ENCODE measurements at regions not wholly inside any gene's neighbourhood (a gene's known extent, or its start where the extent isn't known, plus 50 kb on each side); places are given as distances from the start of the nearest gene placed in this dataset.
"Not testable (repeated sequence)": the region's sequence is repeated elsewhere in the genome, so short reads cannot be mapped to it uniquely, and the experiment has no call there.

DNA sequence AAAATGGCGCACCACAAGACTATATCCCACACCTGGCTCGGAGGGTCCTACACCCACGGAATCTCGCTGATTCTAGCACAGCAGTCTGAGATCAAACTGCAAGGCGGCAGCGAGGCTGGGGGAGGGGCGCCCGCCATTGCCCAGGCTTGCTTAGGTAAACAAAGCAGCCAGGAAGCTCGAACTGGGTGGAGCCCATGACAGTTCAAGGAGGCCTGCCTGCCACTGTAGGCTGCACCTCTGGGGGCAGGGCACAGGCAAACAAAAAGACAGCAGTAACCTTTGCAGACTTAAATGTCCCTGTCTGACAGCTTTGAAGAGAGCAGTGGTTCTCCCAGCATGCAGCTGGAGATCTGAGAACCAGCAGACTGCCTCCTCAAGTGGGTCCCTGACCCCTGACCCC, 894.3 kb upstream of the FBXO33 start:
- DNase-seq; H3K27ac ChIP-seq (ENCODE audit: low read depth in 1 of 3, low read length in 2 of 3); FAIRE-seq; H3K4me3 ChIP-seq (ENCODE audit: low read depth in 1 of 3, low read length in 3 of 3); H3K9me3 ChIP-seq (ENCODE audit: control insufficient read depth in 2 of 2, insufficient read depth in 1 of 2, low read depth in 1 of 2, low read length in 1 of 2); H3K27me3 ChIP-seq (ENCODE audit: control insufficient read depth in 3 of 3, insufficient read depth in 3 of 3, low read length in 3 of 3); H3K36me3 ChIP-seq (ENCODE audit: control insufficient read depth in 3 of 3, insufficient read depth in 2 of 3, low read depth in 1 of 3, low read length in 3 of 3); H3K4me1 ChIP-seq (ENCODE audit: control insufficient read depth in 3 of 3, insufficient read depth in 2 of 3, low read depth in 1 of 3, low read length in 2 of 3): not testable (repeated sequence)
- 80 to 86% (median 81%) methylated on average over 9 of the region's 9 CpGs for WGBS, 3 donors

DNA sequence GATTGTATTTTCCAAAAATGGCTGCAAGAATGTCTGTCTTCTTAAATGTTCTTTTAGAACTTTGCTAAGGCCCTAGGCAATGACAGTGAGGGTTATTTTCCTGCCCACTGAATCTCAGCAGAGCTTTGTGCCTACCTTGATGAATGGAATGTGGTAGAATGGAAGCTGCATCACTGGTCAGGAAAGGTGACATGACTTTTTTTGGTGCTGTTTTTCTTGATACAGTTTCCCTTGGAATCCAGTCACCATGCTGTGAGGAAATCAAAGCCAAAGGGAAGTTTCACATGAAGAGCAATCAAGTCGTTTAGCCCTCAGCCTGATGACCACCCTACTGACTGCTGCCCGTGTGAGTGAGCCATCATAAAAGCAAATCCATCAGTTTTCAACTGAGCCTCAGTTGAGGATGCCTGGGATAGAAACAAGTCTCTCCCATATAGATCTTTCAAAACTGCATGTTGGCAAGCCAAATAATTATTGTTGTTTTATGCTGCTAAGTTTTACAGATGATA, 886.0 kb upstream of the FBXO33 start:
- Histone ChIP-seq H3K4me1 (ENCODE audit: control insufficient read depth in 3 of 3, insufficient read depth in 2 of 3, low read depth in 1 of 3, low read length in 2 of 3) (no peaks in the 10 kb centered on the region), H3K27me3 (ENCODE audit: control insufficient read depth in 3 of 3, insufficient read depth in 3 of 3, low read length in 3 of 3) (no peaks in the 10 kb centered on the region), H3K27ac (ENCODE audit: low read depth in 1 of 3, low read length in 2 of 3) (no peak overlapping the region), H3K9me3 (ENCODE audit: control insufficient read depth in 2 of 2, insufficient read depth in 1 of 2, low read depth in 1 of 2, low read length in 1 of 2) (no peaks in the 10 kb centered on the region), H3K4me3 (ENCODE audit: low read depth in 1 of 3, low read length in 3 of 3) (no peak overlapping the region), H3K36me3 (ENCODE audit: control insufficient read depth in 3 of 3, insufficient read depth in 2 of 3, low read depth in 1 of 3, low read length in 3 of 3) (no peaks in the 10 kb centered on the region)
- FAIRE-seq (no peak), DNase-seq (no peak)
- 23 to 45% (median 38%) methylated on average over 2 of the region's 2 CpGs for WGBS, 3 donors

DNA sequence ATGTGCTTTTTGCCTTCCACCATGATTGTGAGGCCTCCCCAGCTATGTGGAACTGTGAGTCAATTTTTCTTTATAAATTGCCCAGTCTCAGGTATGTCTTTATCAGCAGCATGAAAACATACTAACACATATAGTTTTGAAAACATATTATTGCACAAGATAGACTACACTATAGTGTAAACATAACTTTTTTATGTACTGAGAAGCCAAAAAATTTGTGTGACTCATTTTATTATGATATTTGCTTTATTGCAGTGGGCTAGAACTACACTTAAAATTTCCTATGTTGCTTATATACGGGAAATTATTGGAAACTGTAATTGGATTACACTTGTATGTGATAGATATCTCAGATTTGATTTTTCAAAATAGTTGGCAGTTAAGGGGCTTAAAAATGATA, 885.5 kb upstream of the FBXO33 start:
- FAIRE-seq: no peak
- 84 to 88% (median 88%) methylated on average over 1 of the region's 1 CpG for WGBS, 3 donors
- Histone ChIP-seq H3K4me3 (ENCODE audit: low read depth in 1 of 3, low read length in 3 of 3) (no peak overlapping the region), H3K27me3 (ENCODE audit: control insufficient read depth in 3 of 3, insufficient read depth in 3 of 3, low read length in 3 of 3) (no peaks in the 10 kb centered on the region), H3K4me1 (ENCODE audit: control insufficient read depth in 3 of 3, insufficient read depth in 2 of 3, low read depth in 1 of 3, low read length in 2 of 3) (no peaks in the 10 kb centered on the region), H3K27ac (ENCODE audit: low read depth in 1 of 3, low read length in 2 of 3) (no peak overlapping the region), H3K36me3 (ENCODE audit: control insufficient read depth in 3 of 3, insufficient read depth in 2 of 3, low read depth in 1 of 3, low read length in 3 of 3) (no peaks in the 10 kb centered on the region), H3K9me3 (ENCODE audit: control insufficient read depth in 2 of 2, insufficient read depth in 1 of 2, low read depth in 1 of 2, low read length in 1 of 2) (no peaks in the 10 kb centered on the region)
- DNase-seq: no peak

DNA sequence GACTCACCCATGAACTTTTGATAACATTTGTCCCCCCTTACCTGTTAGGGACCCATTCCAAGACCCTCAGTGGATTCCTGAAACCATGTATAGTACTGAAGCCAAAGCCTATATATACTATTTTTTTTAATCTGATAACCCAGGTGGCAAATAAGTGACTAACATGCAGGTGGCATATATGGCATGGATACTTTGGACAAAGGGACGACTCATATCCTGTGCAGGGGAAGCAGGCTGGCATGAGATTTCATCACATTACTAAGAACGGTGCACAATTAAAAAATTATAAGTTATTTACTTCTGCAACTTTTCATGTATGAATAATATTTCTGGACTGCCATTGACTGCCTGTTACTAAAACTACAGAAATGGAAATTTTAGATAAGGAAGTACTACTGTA, 880.1 kb upstream of the FBXO33 start:
- H3K27me3 ChIP-seq (ENCODE audit: control insufficient read depth in 3 of 3, insufficient read depth in 3 of 3, low read length in 3 of 3): no peaks in the 10 kb centered on the region
- no peaks in the 10 kb centered on the region for H3K36me3 ChIP-seq (ENCODE audit: control insufficient read depth in 3 of 3, insufficient read depth in 2 of 3, low read depth in 1 of 3, low read length in 3 of 3)
- 46 to 73% (median 62%) methylated on average over 2 of the region's 2 CpGs for WGBS, 3 donors
- DNase-seq (no peak), FAIRE-seq (no peak)
- no peaks in the 10 kb centered on the region for H3K4me1 ChIP-seq (ENCODE audit: control insufficient read depth in 3 of 3, insufficient read depth in 2 of 3, low read depth in 1 of 3, low read length in 2 of 3)
- no peak overlapping the region for H3K4me3 ChIP-seq (ENCODE audit: low read depth in 1 of 3, low read length in 3 of 3)
- no peaks in the 10 kb centered on the region for H3K9me3 ChIP-seq (ENCODE audit: control insufficient read depth in 2 of 2, insufficient read depth in 1 of 2, low read depth in 1 of 2, low read length in 1 of 2)
- no peak overlapping the region for H3K27ac ChIP-seq (ENCODE audit: low read depth in 1 of 3, low read length in 2 of 3)

DNA sequence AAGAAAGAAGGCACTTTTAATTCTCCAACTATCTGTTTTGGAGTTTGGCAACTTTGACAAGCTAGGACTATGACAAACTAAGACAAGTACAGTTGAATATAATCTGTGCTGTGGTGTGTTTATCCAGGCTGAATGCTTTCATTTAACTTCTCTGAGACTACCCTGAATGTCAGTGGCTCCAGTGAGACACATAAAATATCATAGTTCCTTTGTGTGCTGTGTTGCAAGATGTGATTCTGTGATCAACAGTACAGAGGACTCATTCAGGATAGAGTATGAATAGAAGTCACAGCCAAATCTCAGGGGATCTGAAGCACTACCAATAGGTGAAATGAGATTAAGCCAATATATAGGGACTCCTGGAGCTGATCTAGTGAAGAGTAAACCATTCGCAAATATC, 876.9 kb upstream of the FBXO33 start:
- Histone ChIP-seq H3K36me3 (ENCODE audit: control insufficient read depth in 3 of 3, insufficient read depth in 2 of 3, low read depth in 1 of 3, low read length in 3 of 3) (no peaks in the 10 kb centered on the region), H3K9me3 (ENCODE audit: control insufficient read depth in 2 of 2, insufficient read depth in 1 of 2, low read depth in 1 of 2, low read length in 1 of 2) (no peaks in the 10 kb centered on the region), H3K4me3 (ENCODE audit: low read depth in 1 of 3, low read length in 3 of 3) (no peak overlapping the region), H3K4me1 (ENCODE audit: control insufficient read depth in 3 of 3, insufficient read depth in 2 of 3, low read depth in 1 of 3, low read length in 2 of 3) (no peaks in the 10 kb centered on the region), H3K27me3 (ENCODE audit: control insufficient read depth in 3 of 3, insufficient read depth in 3 of 3, low read length in 3 of 3) (no peaks in the 10 kb centered on the region), H3K27ac (ENCODE audit: low read depth in 1 of 3, low read length in 2 of 3) (no peak overlapping the region)
- no peak for FAIRE-seq
- DNase-seq: no peak
- WGBS, 3 donors: 88 to 94% (median 93%) methylated on average over 1 of the region's 1 CpG

DNA sequence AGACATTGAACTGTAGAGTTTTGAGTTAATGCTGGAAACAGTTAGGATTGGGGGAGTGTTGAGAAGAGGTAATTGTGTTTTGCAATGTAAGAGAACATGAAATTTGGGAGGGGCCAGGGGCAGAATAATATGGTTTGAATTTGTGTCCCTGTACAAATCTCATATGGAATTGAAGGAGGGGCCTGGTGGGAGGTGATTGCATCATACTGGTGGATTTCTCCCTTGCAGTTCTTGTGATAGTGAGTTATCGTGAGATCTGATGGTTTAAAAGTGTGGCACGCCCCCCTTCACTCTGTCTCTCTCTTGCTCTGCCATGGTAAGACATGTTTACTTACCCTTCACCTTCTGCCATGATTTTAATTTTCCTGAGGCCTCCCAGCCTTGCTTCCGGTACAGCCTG, 876.0 kb upstream of the FBXO33 start:
- Histone ChIP-seq H3K4me1 (ENCODE audit: control insufficient read depth in 3 of 3, insufficient read depth in 2 of 3, low read depth in 1 of 3, low read length in 2 of 3) (no peaks in the 10 kb centered on the region), H3K27me3 (ENCODE audit: control insufficient read depth in 3 of 3, insufficient read depth in 3 of 3, low read length in 3 of 3) (no peaks in the 10 kb centered on the region), H3K9me3 (ENCODE audit: control insufficient read depth in 2 of 2, insufficient read depth in 1 of 2, low read depth in 1 of 2, low read length in 1 of 2) (no peaks in the 10 kb centered on the region), H3K36me3 (ENCODE audit: control insufficient read depth in 3 of 3, insufficient read depth in 2 of 3, low read depth in 1 of 3, low read length in 3 of 3) (no peaks in the 10 kb centered on the region), H3K27ac (ENCODE audit: low read depth in 1 of 3, low read length in 2 of 3) (no peak overlapping the region), H3K4me3 (ENCODE audit: low read depth in 1 of 3, low read length in 3 of 3) (no peak overlapping the region)
- no peak for DNase-seq
- 67 to 77% (median 71%) methylated on average over 3 of the region's 3 CpGs for WGBS, 3 donors
- no peak for FAIRE-seq

DNA sequence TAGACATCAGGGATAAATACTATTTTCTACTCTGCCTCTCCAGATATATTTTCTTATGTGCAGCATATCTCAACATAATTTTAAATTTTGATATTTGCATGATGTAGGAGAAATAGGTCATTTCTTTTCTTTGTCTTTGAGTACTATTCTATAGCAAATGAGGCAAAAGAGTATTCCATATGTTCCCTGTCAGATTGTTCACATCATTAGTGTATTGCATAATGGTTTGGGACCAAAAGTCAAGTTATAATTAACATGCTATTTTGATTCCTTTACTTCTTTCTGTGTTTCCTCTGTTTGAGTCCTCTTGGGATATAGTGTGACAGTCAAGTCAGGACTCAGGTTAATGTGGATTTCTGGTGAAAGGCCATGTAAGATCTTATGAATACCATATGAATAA, 864.6 kb upstream of the FBXO33 start:
- FAIRE-seq (no peak), DNase-seq (no peak)
- H3K36me3 ChIP-seq (ENCODE audit: control insufficient read depth in 3 of 3, insufficient read depth in 2 of 3, low read depth in 1 of 3, low read length in 3 of 3): no peaks in the 10 kb centered on the region
- H3K9me3 ChIP-seq (ENCODE audit: control insufficient read depth in 2 of 2, insufficient read depth in 1 of 2, low read depth in 1 of 2, low read length in 1 of 2): no peaks in the 10 kb centered on the region
- H3K4me3 ChIP-seq (ENCODE audit: low read depth in 1 of 3, low read length in 3 of 3): no peak overlapping the region
- H3K4me1 ChIP-seq (ENCODE audit: control insufficient read depth in 3 of 3, insufficient read depth in 2 of 3, low read depth in 1 of 3, low read length in 2 of 3): no peaks in the 10 kb centered on the region
- H3K27me3 ChIP-seq (ENCODE audit: control insufficient read depth in 3 of 3, insufficient read depth in 3 of 3, low read length in 3 of 3): no peaks in the 10 kb centered on the region
- H3K27ac ChIP-seq (ENCODE audit: low read depth in 1 of 3, low read length in 2 of 3): no peak overlapping the region

DNA sequence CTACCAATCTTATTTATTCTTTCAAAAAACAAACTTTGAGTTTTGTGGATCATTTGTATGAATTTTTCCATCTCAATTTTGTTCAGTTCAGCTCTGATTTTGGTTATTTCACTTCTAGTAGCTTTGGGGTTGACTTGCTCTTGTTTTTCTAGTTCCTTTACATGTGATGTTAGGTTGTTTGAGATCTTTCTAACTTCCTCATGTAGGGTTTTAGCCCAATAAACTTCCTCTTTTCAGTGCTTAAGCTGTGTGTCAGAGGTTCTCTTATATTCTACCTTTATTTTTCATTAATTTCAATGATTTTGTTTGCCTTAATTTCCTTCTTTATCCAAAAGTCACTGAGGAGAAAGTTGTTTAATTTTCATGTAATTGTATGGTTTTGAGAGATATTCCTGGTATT, 860.4 kb upstream of the FBXO33 start:
- Histone ChIP-seq H3K27me3 (ENCODE audit: control insufficient read depth in 3 of 3, insufficient read depth in 3 of 3, low read length in 3 of 3) (no peaks in the 10 kb centered on the region), H3K4me3 (ENCODE audit: low read depth in 1 of 3, low read length in 3 of 3) (no peak overlapping the region), H3K27ac (ENCODE audit: low read depth in 1 of 3, low read length in 2 of 3) (no peak overlapping the region), H3K4me1 (ENCODE audit: control insufficient read depth in 3 of 3, insufficient read depth in 2 of 3, low read depth in 1 of 3, low read length in 2 of 3) (no peaks in the 10 kb centered on the region), H3K36me3 (ENCODE audit: control insufficient read depth in 3 of 3, insufficient read depth in 2 of 3, low read depth in 1 of 3, low read length in 3 of 3) (no peaks in the 10 kb centered on the region), H3K9me3 (ENCODE audit: control insufficient read depth in 2 of 2, insufficient read depth in 1 of 2, low read depth in 1 of 2, low read length in 1 of 2) (no peaks in the 10 kb centered on the region)
- FAIRE-seq: no peak
- no peak for DNase-seq

DNA sequence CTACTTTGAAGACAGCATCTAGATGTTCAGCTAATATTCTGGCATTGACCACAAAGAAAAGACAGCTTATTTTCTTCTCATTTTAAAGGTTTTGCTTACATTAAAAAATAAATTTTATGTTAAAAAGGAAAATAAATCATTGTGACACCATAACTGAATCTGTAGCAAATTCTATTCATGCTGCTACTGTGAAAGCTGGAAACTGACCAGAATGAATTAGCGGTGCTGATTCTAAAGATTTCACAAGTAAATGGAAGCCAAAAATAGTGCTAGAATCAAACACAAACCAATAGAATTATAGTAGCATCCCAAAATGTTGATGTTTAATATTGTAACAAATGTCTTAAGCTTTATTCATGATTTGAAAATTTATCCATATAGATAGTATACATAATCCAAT, 850.0 kb upstream of the FBXO33 start:
- no peaks in the 10 kb centered on the region for H3K4me1 ChIP-seq (ENCODE audit: control insufficient read depth in 3 of 3, insufficient read depth in 2 of 3, low read depth in 1 of 3, low read length in 2 of 3)
- 85 to 98% (median 93%) methylated on average over 1 of the region's 1 CpG for WGBS, 3 donors
- H3K9me3 ChIP-seq (ENCODE audit: control insufficient read depth in 2 of 2, insufficient read depth in 1 of 2, low read depth in 1 of 2, low read length in 1 of 2): no peaks in the 10 kb centered on the region
- no peaks in the 10 kb centered on the region for H3K27me3 ChIP-seq (ENCODE audit: control insufficient read depth in 3 of 3, insufficient read depth in 3 of 3, low read length in 3 of 3)
- no peaks in the 10 kb centered on the region for H3K36me3 ChIP-seq (ENCODE audit: control insufficient read depth in 3 of 3, insufficient read depth in 2 of 3, low read depth in 1 of 3, low read length in 3 of 3)
- no peak overlapping the region for H3K27ac ChIP-seq (ENCODE audit: low read depth in 1 of 3, low read length in 2 of 3)
- FAIRE-seq (no peak), DNase-seq (no peak)
- H3K4me3 ChIP-seq (ENCODE audit: low read depth in 1 of 3, low read length in 3 of 3): no peak overlapping the region
